HCT116 (cell line): ENCODE measurements at regions not wholly inside any gene's neighbourhood (a gene's known extent, or its start where the extent isn't known, plus 50 kb on each side); places are given as distances from the start of the nearest gene placed in this dataset.

ENCODE experiments used
- ATAC-seq: fragments of 200-7000 bp; cut with Tn5 transposase; 2 replicates; pipeline ENCODE4 v1.9.1; 2020; ENCODE audit warnings: mild to moderate bottlenecking, moderate library complexity
- BruUV-seq: library from RNA; stranded (reverse); fragments of 400-500 nt; replicated peaks from 2 replicates; lab custom pipeline; 2021; lab: Mats Ljungman, UMichigan
- CTCF ChIA-PET: fragments of 300-600 bp; sonication (Branson Sonifier 250); formaldehyde crosslinking; loops from one replicate; lab custom pipeline; 2021; ENCODE audit warnings: antibody characterized with exemption; lab: Charles Lee
- POLR2A ChIA-PET: fragments of 300-600, 350-600 bp; sonication (Branson Sonifier 250); formaldehyde crosslinking; loops from one replicate; lab custom pipeline; 2021; ENCODE audit warnings: antibody characterized with exemption; lab: Charles Lee
- RAD21 ChIA-PET, 2 experiments: fragments of 300-600 bp; sonication (Branson Sonifier 250); formaldehyde crosslinking; loops; one replicate each; lab custom pipeline; 2023; ENCODE audit warnings: low total read pairs in 2 of 2; ENCODE audit not compliant: uncharacterized antibody in 2 of 2, unreplicated experiment in 2 of 2, low non-redundant PET in 1 of 2; lab: Charles Lee
- DNase-seq: peaks from one replicate; pipeline ENCODE4 v3.0.0-alpha.2; 2010; ENCODE audit warnings: low read depth, low spot score
- H2AFZ ChIP-seq: fragments of 200-600 bp; shearing (Covaris generic), sonication (generic); 2 replicates; pipeline ENCODE4 v1.6.1; 2017; ENCODE audit warnings: low read depth, mixed run types, mixed read lengths, antibody characterized with exemption, low read length; ENCODE audit not compliant: poor library complexity, severe bottlenecking
- H3K27ac ChIP-seq: 2 replicates; pipeline ENCODE4 v1.5.1; 2012; ENCODE audit warnings: low read depth, low read length
- H3K27me3 ChIP-seq: fragments of 200-600 bp; sonication (generic); 2 replicates; pipeline ENCODE4 v1.6.1; 2016; ENCODE audit warnings: mixed run types, low read length, mixed read lengths; ENCODE audit not compliant: insufficient read depth
- H3K36me3 ChIP-seq, 2 experiments: fragments of 200-500 bp in 1 of 2; fragments of 200-600 bp in 1 of 2; sonication (Bioruptor generic) in 1 of 2; sonication (generic) in 1 of 2; 2 replicates each; pipeline versions ENCODE4 v1.5.1 to v1.6.1; 2014 to 2016; ENCODE audit warnings: low read length in 2 of 2, inconsistent platforms in 1 of 2, mixed read lengths in 1 of 2, mixed run types in 1 of 2; ENCODE audit not compliant: insufficient read depth in 2 of 2, control insufficient read depth in 1 of 2
- H3K4me1 ChIP-seq, 2 experiments: fragments of 200-600 bp in 1 of 2; sonication (generic) in 1 of 2; 2 replicates each; pipeline versions ENCODE4 v1.5.1 to v1.6.1; 2012 to 2017; ENCODE audit warnings: low read length in 2 of 2, inconsistent platforms in 1 of 2, mild to moderate bottlenecking in 1 of 2, mixed read lengths in 1 of 2, mixed run types in 1 of 2, moderate library complexity in 1 of 2; ENCODE audit not compliant: insufficient read depth in 2 of 2, control insufficient read depth in 1 of 2
- H3K4me2 ChIP-seq: fragments of 200-600 bp; sonication (generic); 2 replicates; pipeline ENCODE4 v1.6.1; 2017; ENCODE audit warnings: mixed run types, low read length, mixed read lengths
- H3K4me3 ChIP-seq, 2 experiments: fragments of 200-600 bp in 1 of 2; sonication (generic) in 1 of 2; replicated peaks in 1 of 2; 2 replicates each; pipeline ENCODE4 v1.5.1; 2011 to 2016; ENCODE audit warnings: low read length in 2 of 2, control low read depth in 1 of 2, low read depth in 1 of 2, mild to moderate bottlenecking in 1 of 2, mixed read lengths in 1 of 2, mixed run types in 1 of 2
- H3K79me2 ChIP-seq: fragments of 200-600 bp; sonication (generic); 2 replicates; pipeline ENCODE4 v1.6.1; 2017; ENCODE audit warnings: mild to moderate bottlenecking, mixed run types, low read length, moderate library complexity, mixed read lengths; ENCODE audit not compliant: insufficient read depth
- H3K9ac ChIP-seq: fragments of 200-600 bp; sonication (generic); 2 replicates; pipeline ENCODE4 v1.6.1; 2016; ENCODE audit warnings: low read length, mixed read lengths
- H3K9me2 ChIP-seq: fragments of 200-600 bp; sonication (generic), shearing (Covaris generic); 2 replicates; pipeline ENCODE4 v1.6.1; 2017; ENCODE audit warnings: mixed run types, mild to moderate bottlenecking, moderate library complexity; ENCODE audit not compliant: insufficient read depth
- H3K9me3 ChIP-seq, 2 experiments: fragments of 200-500 bp in 1 of 2; fragments of 200-600 bp in 1 of 2; sonication (Bioruptor generic) in 1 of 2; sonication (generic) in 1 of 2; 2 replicates each; pipeline ENCODE4 v1.6.1; 2014 to 2017; ENCODE audit warnings: low read length in 2 of 2, mixed read lengths in 2 of 2, inconsistent platforms in 1 of 2, low read depth in 1 of 2, mild to moderate bottlenecking in 1 of 2, mixed run types in 1 of 2, moderate library complexity in 1 of 2; ENCODE audit not compliant: control insufficient read depth in 1 of 2, insufficient read depth in 1 of 2
- H4K20me1 ChIP-seq: fragments of 200-600 bp; sonication (generic), shearing (Covaris generic); 2 replicates; pipeline ENCODE4 v1.6.1; 2017; ENCODE audit warnings: mixed run types, mild to moderate bottlenecking, moderate library complexity; ENCODE audit not compliant: insufficient read depth
- CEBPB ChIP-seq: IDR thresholded peaks from 2 replicates; pipeline ENCODE4 v1.6.1; 2012; ENCODE audit warnings: low read depth
- EGR1 ChIP-seq: IDR thresholded peaks from 2 replicates; pipeline ENCODE4 v1.6.1; 2012; ENCODE audit warnings: low read depth
- ELF1 ChIP-seq: IDR thresholded peaks from 2 replicates; pipeline ENCODE4 v1.6.1; 2012; ENCODE audit warnings: low read depth, borderline replicate concordance
- EZH2 ChIP-seq: fragments of 200-600 bp; sonication (generic); IDR thresholded peaks from 2 replicates; pipeline ENCODE4 v1.6.1; 2017; ENCODE audit warnings: antibody characterized with exemption, mixed run types
- EZH2phosphoT487 ChIP-seq: fragments of 200-600 bp; IDR thresholded peaks from 2 replicates; pipeline ENCODE4 v1.6.1; 2018; ENCODE audit warnings: antibody characterized with exemption, borderline replicate concordance
- FOSL1 ChIP-seq: IDR thresholded peaks from 2 replicates; pipeline ENCODE4 v1.6.1; 2012; ENCODE audit warnings: low read depth
- JUND ChIP-seq: IDR thresholded peaks from 2 replicates; pipeline ENCODE4 v1.6.1; 2012
- POLR2AphosphoS5 ChIP-seq: IDR thresholded peaks from 2 replicates; pipeline ENCODE4 v1.6.1; 2011; ENCODE audit warnings: mild to moderate bottlenecking, low read depth, low read length, moderate library complexity
- SP1 ChIP-seq: IDR thresholded peaks from 2 replicates; pipeline ENCODE4 v1.6.1; 2012; ENCODE audit warnings: low read depth
- SRF ChIP-seq: IDR thresholded peaks from 2 replicates; pipeline ENCODE4 v1.6.1; 2012; ENCODE audit warnings: low read depth
- TCF7L2 ChIP-seq: IDR thresholded peaks from 2 replicates; pipeline ENCODE4 v1.7.0; 2011; ENCODE audit warnings: borderline replicate concordance, inconsistent platforms; ENCODE audit not compliant: insufficient read depth, insufficient read length; ENCODE audit errors: extremely low read depth
- YY1 ChIP-seq: IDR thresholded peaks from 2 replicates; pipeline ENCODE4 v1.6.1; 2011; ENCODE audit warnings: low read length, low read depth, moderate library complexity, mild to moderate bottlenecking; ENCODE audit not compliant: insufficient replicate concordance; ENCODE audit errors: extremely low read depth
- ZNF274 ChIP-seq: fragments of 200-500 bp; sonication (Bioruptor generic); IDR thresholded peaks from 2 replicates; pipeline ENCODE4 v1.6.1; 2014; ENCODE audit warnings: mild to moderate bottlenecking, low read depth, low read length, inconsistent platforms
- intact Hi-C: fragments of 100-400 bp; cut with micrococcal nuclease; formaldehyde crosslinking; loops from 2 replicates; pipeline ENCODE4 v1.10.0; 2022
- TF ChIP-seq, protein P1 (sequence below): IDR thresholded peaks from 2 replicates; pipeline ENCODE4 v1.6.1; 2012
- TF ChIP-seq, protein P2 (sequence below): IDR thresholded peaks from 2 replicates; pipeline ENCODE4 v1.6.1; 2011; ENCODE audit warnings: mild to moderate bottlenecking, low read length, moderate library complexity; ENCODE audit not compliant: insufficient replicate concordance; ENCODE audit errors: extremely low read depth
- TF ChIP-seq, protein P3 (sequence below): IDR thresholded peaks from 2 replicates; pipeline ENCODE4 v1.6.1; 2012
- TF ChIP-seq, protein P4 (sequence below): IDR thresholded peaks from 2 replicates; pipeline ENCODE4 v1.6.1; 2012; ENCODE audit warnings: low read depth
- TF ChIP-seq, protein P5 (sequence below), 3 experiments: fragments of 200-600 bp in 1 of 3; sonication (generic) in 1 of 3; IDR thresholded peaks in 2 of 3; conservative IDR thresholded peaks in 1 of 3; 2 replicates each; pipeline ENCODE4 v1.5.1; 2012 to 2017; ENCODE audit warnings: low read depth in 2 of 3, low read length in 2 of 3, antibody characterized with exemption in 1 of 3, borderline replicate concordance in 1 of 3, control low read depth in 1 of 3, mild to moderate bottlenecking in 1 of 3, mixed read lengths in 1 of 3, mixed run types in 1 of 3, moderate library complexity in 1 of 3; ENCODE audit not compliant: insufficient read depth in 1 of 3

DNA sequence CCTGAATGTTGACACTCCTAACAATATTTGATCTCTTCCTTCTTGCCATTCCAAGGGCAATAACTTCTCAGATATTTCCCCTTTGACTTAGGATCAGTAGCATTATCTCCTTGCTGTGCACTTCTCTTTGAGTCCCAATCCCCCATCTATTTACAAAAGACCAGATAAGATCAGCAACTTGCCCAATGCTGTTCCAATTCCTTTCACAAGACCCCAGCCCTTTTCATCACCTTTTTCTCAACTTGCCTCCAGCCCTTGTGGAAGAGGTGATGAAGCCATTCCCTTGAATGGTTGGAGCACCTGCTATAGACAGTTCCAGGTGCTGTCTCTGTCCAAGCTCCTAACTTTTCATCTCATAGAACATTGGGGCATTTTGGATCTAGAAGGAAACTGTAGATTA lies 51.1 kb upstream of the ARID5B start:
- no peaks in the 10 kb centered on the region for H3K9me3 ChIP-seq
- H3K4me1 ChIP-seq, result peaks cover 3 to 5% of the 10 kb centered on the region in 2 experiments; a peak in 2 of 4 replicates
- no peaks in the 10 kb centered on the region for H4K20me1 ChIP-seq
- POLR2A ChIA-PET, result no interaction called here
- H3K9me2 ChIP-seq, result no peaks in the 10 kb centered on the region
- CTCF ChIA-PET, result no interaction called here
- RAD21 ChIA-PET, result no interaction called here
- TF ChIP-seq TCF7L2, result no peak
- TF ChIP-seq POLR2AphosphoS5, result no peak
- no peak for TF ChIP-seq EGR1
- TF ChIP-seq, protein P1, sequence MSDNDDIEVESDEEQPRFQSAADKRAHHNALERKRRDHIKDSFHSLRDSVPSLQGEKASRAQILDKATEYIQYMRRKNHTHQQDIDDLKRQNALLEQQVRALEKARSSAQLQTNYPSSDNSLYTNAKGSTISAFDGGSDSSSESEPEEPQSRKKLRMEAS, result no peak
- no peak for TF ChIP-seq JUND
- no peak for TF ChIP-seq ELF1
- TF ChIP-seq, protein P2, sequence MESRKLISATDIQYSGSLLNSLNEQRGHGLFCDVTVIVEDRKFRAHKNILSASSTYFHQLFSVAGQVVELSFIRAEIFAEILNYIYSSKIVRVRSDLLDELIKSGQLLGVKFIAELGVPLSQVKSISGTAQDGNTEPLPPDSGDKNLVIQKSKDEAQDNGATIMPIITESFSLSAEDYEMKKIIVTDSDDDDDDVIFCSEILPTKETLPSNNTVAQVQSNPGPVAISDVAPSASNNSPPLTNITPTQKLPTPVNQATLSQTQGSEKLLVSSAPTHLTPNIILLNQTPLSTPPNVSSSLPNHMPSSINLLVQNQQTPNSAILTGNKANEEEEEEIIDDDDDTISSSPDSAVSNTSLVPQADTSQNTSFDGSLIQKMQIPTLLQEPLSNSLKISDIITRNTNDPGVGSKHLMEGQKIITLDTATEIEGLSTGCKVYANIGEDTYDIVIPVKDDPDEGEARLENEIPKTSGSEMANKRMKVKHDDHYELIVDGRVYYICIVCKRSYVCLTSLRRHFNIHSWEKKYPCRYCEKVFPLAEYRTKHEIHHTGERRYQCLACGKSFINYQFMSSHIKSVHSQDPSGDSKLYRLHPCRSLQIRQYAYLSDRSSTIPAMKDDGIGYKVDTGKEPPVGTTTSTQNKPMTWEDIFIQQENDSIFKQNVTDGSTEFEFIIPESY, result no peak
- TF ChIP-seq EZH2, result no peak
- TF ChIP-seq, protein P3, sequence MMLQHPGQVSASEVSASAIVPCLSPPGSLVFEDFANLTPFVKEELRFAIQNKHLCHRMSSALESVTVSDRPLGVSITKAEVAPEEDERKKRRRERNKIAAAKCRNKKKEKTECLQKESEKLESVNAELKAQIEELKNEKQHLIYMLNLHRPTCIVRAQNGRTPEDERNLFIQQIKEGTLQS, result no peak
- TF ChIP-seq, protein P4, sequence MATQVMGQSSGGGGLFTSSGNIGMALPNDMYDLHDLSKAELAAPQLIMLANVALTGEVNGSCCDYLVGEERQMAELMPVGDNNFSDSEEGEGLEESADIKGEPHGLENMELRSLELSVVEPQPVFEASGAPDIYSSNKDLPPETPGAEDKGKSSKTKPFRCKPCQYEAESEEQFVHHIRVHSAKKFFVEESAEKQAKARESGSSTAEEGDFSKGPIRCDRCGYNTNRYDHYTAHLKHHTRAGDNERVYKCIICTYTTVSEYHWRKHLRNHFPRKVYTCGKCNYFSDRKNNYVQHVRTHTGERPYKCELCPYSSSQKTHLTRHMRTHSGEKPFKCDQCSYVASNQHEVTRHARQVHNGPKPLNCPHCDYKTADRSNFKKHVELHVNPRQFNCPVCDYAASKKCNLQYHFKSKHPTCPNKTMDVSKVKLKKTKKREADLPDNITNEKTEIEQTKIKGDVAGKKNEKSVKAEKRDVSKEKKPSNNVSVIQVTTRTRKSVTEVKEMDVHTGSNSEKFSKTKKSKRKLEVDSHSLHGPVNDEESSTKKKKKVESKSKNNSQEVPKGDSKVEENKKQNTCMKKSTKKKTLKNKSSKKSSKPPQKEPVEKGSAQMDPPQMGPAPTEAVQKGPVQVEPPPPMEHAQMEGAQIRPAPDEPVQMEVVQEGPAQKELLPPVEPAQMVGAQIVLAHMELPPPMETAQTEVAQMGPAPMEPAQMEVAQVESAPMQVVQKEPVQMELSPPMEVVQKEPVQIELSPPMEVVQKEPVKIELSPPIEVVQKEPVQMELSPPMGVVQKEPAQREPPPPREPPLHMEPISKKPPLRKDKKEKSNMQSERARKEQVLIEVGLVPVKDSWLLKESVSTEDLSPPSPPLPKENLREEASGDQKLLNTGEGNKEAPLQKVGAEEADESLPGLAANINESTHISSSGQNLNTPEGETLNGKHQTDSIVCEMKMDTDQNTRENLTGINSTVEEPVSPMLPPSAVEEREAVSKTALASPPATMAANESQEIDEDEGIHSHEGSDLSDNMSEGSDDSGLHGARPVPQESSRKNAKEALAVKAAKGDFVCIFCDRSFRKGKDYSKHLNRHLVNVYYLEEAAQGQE, result no peak
- no peak for TF ChIP-seq SRF
- no peak for TF ChIP-seq SP1
- TF ChIP-seq YY1, result no peak
- no peak for TF ChIP-seq ZNF274
- no peak for TF ChIP-seq EZH2phosphoT487
- no peak for TF ChIP-seq CEBPB
- TF ChIP-seq FOSL1, result no peak
- TF ChIP-seq, protein P5, sequence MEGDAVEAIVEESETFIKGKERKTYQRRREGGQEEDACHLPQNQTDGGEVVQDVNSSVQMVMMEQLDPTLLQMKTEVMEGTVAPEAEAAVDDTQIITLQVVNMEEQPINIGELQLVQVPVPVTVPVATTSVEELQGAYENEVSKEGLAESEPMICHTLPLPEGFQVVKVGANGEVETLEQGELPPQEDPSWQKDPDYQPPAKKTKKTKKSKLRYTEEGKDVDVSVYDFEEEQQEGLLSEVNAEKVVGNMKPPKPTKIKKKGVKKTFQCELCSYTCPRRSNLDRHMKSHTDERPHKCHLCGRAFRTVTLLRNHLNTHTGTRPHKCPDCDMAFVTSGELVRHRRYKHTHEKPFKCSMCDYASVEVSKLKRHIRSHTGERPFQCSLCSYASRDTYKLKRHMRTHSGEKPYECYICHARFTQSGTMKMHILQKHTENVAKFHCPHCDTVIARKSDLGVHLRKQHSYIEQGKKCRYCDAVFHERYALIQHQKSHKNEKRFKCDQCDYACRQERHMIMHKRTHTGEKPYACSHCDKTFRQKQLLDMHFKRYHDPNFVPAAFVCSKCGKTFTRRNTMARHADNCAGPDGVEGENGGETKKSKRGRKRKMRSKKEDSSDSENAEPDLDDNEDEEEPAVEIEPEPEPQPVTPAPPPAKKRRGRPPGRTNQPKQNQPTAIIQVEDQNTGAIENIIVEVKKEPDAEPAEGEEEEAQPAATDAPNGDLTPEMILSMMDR (IDR thresholded peaks at IDR 0.05 in 2 of 3, conservative IDR thresholded peaks at IDR 0.05 in 1 of 3; ENCODE audit: borderline replicate concordance in 1 of 3, insufficient read depth in 1 of 3, low read depth in 2 of 3, low read length in 2 of 3), result no peak
- no peaks in the 10 kb centered on the region for H3K36me3 ChIP-seq
- no TSS peak for BruUV-seq
- no peaks in the 10 kb centered on the region for H3K79me2 ChIP-seq
- no peaks in the 10 kb centered on the region for H3K27me3 ChIP-seq
- ATAC-seq (no peak), DNase-seq (no peak)
- intact Hi-C loops, result no loop called here
- H3K4me2 ChIP-seq, result no peak overlapping the region
- no peak overlapping the region for H2AFZ ChIP-seq
- H3K4me3 ChIP-seq, result no peak overlapping the region
- no peak overlapping the region for H3K9ac ChIP-seq
- no peak overlapping the region for H3K27ac ChIP-seq
